Keratinocyte (primary cell): ENCODE measurements at regions not wholly inside any gene's neighbourhood (a gene's known extent, or its start where the extent isn't known, plus 50 kb on each side); places are given as distances from the start of the nearest gene placed in this dataset.

Source experiments
- DNase-seq: peaks from one replicate; pipeline ENCODE4 v3.0.0-alpha.2; 2011; ENCODE audit warnings: low read depth, missing footprints, low spot score
- FAIRE-seq: peaks from 2 replicates; lab custom pipeline; 2011; peaks lifted over from hg19 to GRCh38; lab: Jason Lieb, UNC
- H2AFZ ChIP-seq: 2 replicates; pipeline ENCODE4 v1.6.0; 2012; ENCODE audit warnings: low read length, control low read depth, inconsistent platforms; ENCODE audit not compliant: control insufficient read depth
- H3K27ac ChIP-seq: 2 replicates; pipeline ENCODE4 v1.5.1; 2011; ENCODE audit warnings: low read length; ENCODE audit not compliant: control insufficient read depth, insufficient read depth
- H3K27me3 ChIP-seq: 3 replicates; pipeline ENCODE4 v1.6.0; 2011; ENCODE audit warnings: low read length; ENCODE audit not compliant: control insufficient read depth, insufficient read depth; ENCODE audit errors: extremely low read depth
- H3K36me3 ChIP-seq, 2 experiments: 2 replicates in 1 of 2; 3 replicates in 1 of 2; pipeline ENCODE4 v1.5.1; 2011; ENCODE audit warnings: low read length in 2 of 2, mild to moderate bottlenecking in 1 of 2; ENCODE audit not compliant: control insufficient read depth in 2 of 2, insufficient read depth in 2 of 2; ENCODE audit errors: extremely low read depth in 1 of 2
- H3K4me1 ChIP-seq: 3 replicates; pipeline ENCODE4 v1.5.1; 2011; ENCODE audit warnings: low read length; ENCODE audit not compliant: control insufficient read depth, insufficient read depth; ENCODE audit errors: extremely low read depth
- H3K4me2 ChIP-seq: 3 replicates; pipeline ENCODE4 v1.6.0; 2011; ENCODE audit warnings: low read depth, low read length; ENCODE audit not compliant: control insufficient read depth, insufficient read depth; ENCODE audit errors: extremely low read depth
- H3K4me3 ChIP-seq, 3 experiments: fragments of 200-600 bp in 1 of 3; sonication (generic) in 1 of 3; 2 replicates in 2 of 3; 3 replicates in 1 of 3; pipeline ENCODE4 v1.5.1; 2011 to 2016; ENCODE audit warnings: low read length in 3 of 3, mild to moderate bottlenecking in 3 of 3, control low read depth in 2 of 3, inconsistent platforms in 1 of 3, low read depth in 1 of 3, mixed read lengths in 1 of 3, mixed run types in 1 of 3, moderate library complexity in 1 of 3; ENCODE audit not compliant: control insufficient read depth in 2 of 3, insufficient read depth in 2 of 3; ENCODE audit errors: extremely low read depth in 1 of 3
- H3K79me2 ChIP-seq: 2 replicates; pipeline ENCODE4 v1.6.0; 2012; ENCODE audit warnings: low read length; ENCODE audit not compliant: control insufficient read depth, insufficient read depth
- H3K9ac ChIP-seq: 3 replicates; pipeline ENCODE4 v1.6.0; 2011; ENCODE audit warnings: low read length; ENCODE audit not compliant: control insufficient read depth, insufficient read depth; ENCODE audit errors: extremely low read depth
- H3K9me1 ChIP-seq: 3 replicates; pipeline ENCODE4 v1.6.0; 2011; ENCODE audit warnings: low read length; ENCODE audit not compliant: control insufficient read depth, insufficient read depth; ENCODE audit errors: extremely low read depth
- H3K9me3 ChIP-seq: 2 replicates; pipeline ENCODE4 v1.5.1; 2012; ENCODE audit warnings: low read depth, low read length; ENCODE audit not compliant: control insufficient read depth
- H4K20me1 ChIP-seq: 3 replicates; pipeline ENCODE4 v1.6.0; 2011; ENCODE audit warnings: low read length; ENCODE audit not compliant: control insufficient read depth, insufficient read depth; ENCODE audit errors: extremely low read depth
- EZH2 ChIP-seq: IDR thresholded peaks from one replicate; pipeline ENCODE4 v1.6.1; 2012; ENCODE audit warnings: inconsistent platforms, mild to moderate bottlenecking, low read length, moderate library complexity
- dilution Hi-C: fragments of 300-500 bp; cut with MboI; formaldehyde crosslinking; loops from one replicate; pipeline ENCODE4 v1.7.0; 2020; ENCODE audit warnings: low sequenced_read_pairs; ENCODE audit not compliant: extremely low pct_ligation_motif_present
- TF ChIP-seq, protein P1 (sequence below), 3 experiments: IDR thresholded peaks in 1 of 3; conservative IDR thresholded peaks in 1 of 3; optimal IDR thresholded peaks in 1 of 3; 2 replicates in 2 of 3; 3 replicates in 1 of 3; pipeline versions ENCODE3 to v1.5.1; 2011; ENCODE audit warnings: low read length in 3 of 3, mild to moderate bottlenecking in 3 of 3, moderate library complexity in 2 of 3, control low read depth in 1 of 3, inconsistent platforms in 1 of 3; ENCODE audit not compliant: insufficient read depth in 2 of 3; ENCODE audit errors: extremely low read depth in 1 of 3

DNA sequence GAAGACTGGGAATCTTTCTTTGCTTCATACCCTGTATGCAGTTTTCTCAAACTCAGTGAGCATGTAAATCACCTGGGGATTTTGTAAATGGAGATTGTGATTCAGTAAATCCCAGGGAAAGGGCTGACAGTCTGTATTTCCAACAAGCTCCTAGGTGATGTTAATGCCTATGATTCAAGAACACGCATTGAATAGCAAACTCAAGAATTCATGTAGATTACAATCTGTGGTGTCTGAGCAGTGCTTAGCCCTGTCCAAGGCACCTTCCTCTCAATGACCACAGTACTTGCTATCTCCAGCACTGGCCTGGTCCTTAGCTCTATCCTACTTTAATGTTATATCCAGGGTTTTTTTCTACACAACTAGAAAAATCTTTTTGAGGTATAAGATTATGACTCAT, 721.4 kb upstream of the MEF2C start:
- Histone ChIP-seq H3K4me3 (no peak overlapping the region), H2AFZ (no peak overlapping the region), H3K9me1 (no peaks in the 10 kb centered on the region), H3K9ac (no peak overlapping the region), H3K27ac (no peak overlapping the region), H3K4me2 (no peak overlapping the region), H4K20me1 (no peaks in the 10 kb centered on the region), H3K4me1 (no peaks in the 10 kb centered on the region), H3K79me2 (no peaks in the 10 kb centered on the region), H3K27me3 (no peaks in the 10 kb centered on the region), H3K36me3 (no peaks in the 10 kb centered on the region), H3K9me3 (no peaks in the 10 kb centered on the region)
- TF ChIP-seq, protein P1, sequence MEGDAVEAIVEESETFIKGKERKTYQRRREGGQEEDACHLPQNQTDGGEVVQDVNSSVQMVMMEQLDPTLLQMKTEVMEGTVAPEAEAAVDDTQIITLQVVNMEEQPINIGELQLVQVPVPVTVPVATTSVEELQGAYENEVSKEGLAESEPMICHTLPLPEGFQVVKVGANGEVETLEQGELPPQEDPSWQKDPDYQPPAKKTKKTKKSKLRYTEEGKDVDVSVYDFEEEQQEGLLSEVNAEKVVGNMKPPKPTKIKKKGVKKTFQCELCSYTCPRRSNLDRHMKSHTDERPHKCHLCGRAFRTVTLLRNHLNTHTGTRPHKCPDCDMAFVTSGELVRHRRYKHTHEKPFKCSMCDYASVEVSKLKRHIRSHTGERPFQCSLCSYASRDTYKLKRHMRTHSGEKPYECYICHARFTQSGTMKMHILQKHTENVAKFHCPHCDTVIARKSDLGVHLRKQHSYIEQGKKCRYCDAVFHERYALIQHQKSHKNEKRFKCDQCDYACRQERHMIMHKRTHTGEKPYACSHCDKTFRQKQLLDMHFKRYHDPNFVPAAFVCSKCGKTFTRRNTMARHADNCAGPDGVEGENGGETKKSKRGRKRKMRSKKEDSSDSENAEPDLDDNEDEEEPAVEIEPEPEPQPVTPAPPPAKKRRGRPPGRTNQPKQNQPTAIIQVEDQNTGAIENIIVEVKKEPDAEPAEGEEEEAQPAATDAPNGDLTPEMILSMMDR (optimal IDR thresholded peaks at IDR 0.05 in 1 of 3, IDR thresholded peaks at IDR 0.05 in 1 of 3, conservative IDR thresholded peaks at IDR 0.05 in 1 of 3; ENCODE audit: extremely low read depth in 1 of 3, insufficient read depth in 2 of 3, low read length in 3 of 3), result no peak
- TF ChIP-seq EZH2, result no peak
- dilution Hi-C loops, result no loop called here
- FAIRE-seq, result no peak
- DNase-seq, result no peak

DNA sequence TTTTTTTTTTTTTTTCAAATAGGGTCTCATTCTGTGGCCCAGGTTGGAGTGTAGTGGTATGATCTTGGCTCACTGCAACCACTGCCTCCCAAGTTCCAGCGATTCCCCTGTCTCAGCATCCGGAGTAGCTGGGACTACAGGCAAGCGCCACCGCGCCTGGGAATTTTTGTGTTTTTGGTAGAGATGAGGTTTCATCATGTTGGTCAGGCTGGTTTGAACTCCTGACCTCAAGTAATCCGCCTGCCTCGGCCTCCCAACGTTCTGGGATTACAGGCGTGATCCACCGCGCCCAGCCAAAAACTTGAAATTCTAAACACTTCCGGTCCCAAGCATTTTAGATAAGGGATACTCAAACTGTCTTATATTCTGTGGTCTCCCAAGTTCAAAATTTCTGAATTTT, 718.9 kb upstream of the MEF2C start:
- no peaks in the 10 kb centered on the region for H3K4me1 ChIP-seq
- dilution Hi-C loops, result no loop called here
- no peak overlapping the region for H3K4me2 ChIP-seq
- no peak overlapping the region for H3K9ac ChIP-seq
- H3K36me3 ChIP-seq, result no peaks in the 10 kb centered on the region
- H3K9me1 ChIP-seq, result no peaks in the 10 kb centered on the region
- no peaks in the 10 kb centered on the region for H3K9me3 ChIP-seq
- no peaks in the 10 kb centered on the region for H3K27me3 ChIP-seq
- no peak for TF ChIP-seq EZH2
- TF ChIP-seq, protein P1 (optimal IDR thresholded peaks at IDR 0.05 in 1 of 3, IDR thresholded peaks at IDR 0.05 in 1 of 3, conservative IDR thresholded peaks at IDR 0.05 in 1 of 3; ENCODE audit: extremely low read depth in 1 of 3, insufficient read depth in 2 of 3, low read length in 3 of 3), result no peak
- no peaks in the 10 kb centered on the region for H3K79me2 ChIP-seq
- no peak overlapping the region for H3K27ac ChIP-seq
- H3K4me3 ChIP-seq, result no peak overlapping the region
- FAIRE-seq, result no peak
- H2AFZ ChIP-seq, result no peak overlapping the region
- no peak for DNase-seq
- H4K20me1 ChIP-seq, result no peaks in the 10 kb centered on the region
